Lower leg skin (tissue), 3 donors: ENCODE measurements at regions not wholly inside any gene's neighbourhood (a gene's known extent, or its start where the extent isn't known, plus 50 kb on each side); places are given as distances from the start of the nearest gene placed in this dataset.

Source experiments
- CTCF ChIP-seq, 3 donors: fragments of 450-650 bp; IDR thresholded peaks; one replicate each; pipeline ENCODE4 v1.5.1; 2016; ENCODE audit warnings: antibody characterized with exemption in 3 of 3, mild to moderate bottlenecking in 3 of 3, moderate library complexity in 2 of 3
- POLR2A ChIP-seq, 2 donors: fragments of 450-650 bp; IDR thresholded peaks; one replicate each; pipeline ENCODE4 v1.6.1; 2016 to 2017; ENCODE audit warnings: antibody characterized with exemption in 2 of 2, mild to moderate bottlenecking in 1 of 2, moderate library complexity in 1 of 2

GRCh38 chr13:74073274-74073673 is 60.9 kb downstream of the KLF12 start:
- TF ChIP-seq POLR2A (IDR thresholded peaks at IDR 0.05): no peak
- no peak for TF ChIP-seq CTCF (IDR thresholded peaks at IDR 0.05)
